Heart right ventricle (tissue), 16 donors: ENCODE measurements at regions not wholly inside any gene's neighbourhood (a gene's known extent, or its start where the extent isn't known, plus 50 kb on each side); places are given as distances from the start of the nearest gene placed in this dataset.
A peak's percentile ranks its signal among the peaks of the same experiment; 100 is the strongest.

ENCODE experiments used
- ATAC-seq, 8 donors: fragments of 200-7000 bp; cut with Tn5 transposase; one replicate each; pipeline ENCODE4 v1.9.1; 2020; ENCODE audit warnings: mild to moderate bottlenecking in 8 of 8, moderate library complexity in 8 of 8, moderate number of reproducible peaks in 1 of 8
- DNase-seq, 2 donors: peaks; one replicate each; pipeline ENCODE4 v3.0.0-alpha.2; 2020
- H3K27ac ChIP-seq, 10 donors: fragments of 200-600 bp; sonication (generic) in 2 of 10; one replicate each; pipeline versions ENCODE4 v1.5.0 to v1.8.0; 2020 to 2022; ENCODE audit warnings: mild to moderate bottlenecking in 3 of 10
- H3K27me3 ChIP-seq, 7 donors: fragments of 200-600 bp; one replicate each; pipeline ENCODE4 v1.8.0; 2021 to 2022; ENCODE audit warnings: mild to moderate bottlenecking in 2 of 7
- H3K36me3 ChIP-seq, 9 donors: fragments of 200-600 bp; sonication (generic) in 1 of 9; one replicate each; pipeline versions ENCODE4 v1.5.0 to v1.8.0; 2020 to 2022; ENCODE audit warnings: mild to moderate bottlenecking in 2 of 9
- H3K4me1 ChIP-seq, 9 donors: fragments of 200-600 bp; sonication (generic) in 1 of 9; one replicate each; pipeline versions ENCODE4 v1.5.0 to v1.8.0; 2020 to 2022; ENCODE audit warnings: mild to moderate bottlenecking in 4 of 9
- H3K4me3 ChIP-seq, 10 donors: fragments of 200-600 bp; sonication (generic) in 2 of 10; one replicate each; pipeline versions ENCODE4 v1.5.0 to v1.8.0; 2020 to 2022; ENCODE audit warnings: mild to moderate bottlenecking in 7 of 10, moderate library complexity in 2 of 10
- H3K9me3 ChIP-seq, 11 donors: fragments of 200-600 bp in 10 of 11; sonication (generic) in 2 of 11; one replicate each; pipeline versions ENCODE4 v1.5.0 to v1.8.0; 2013 to 2022; ENCODE audit warnings: mild to moderate bottlenecking in 2 of 11, control low read depth in 1 of 11, moderate library complexity in 1 of 11
- WGBS, 2 donors: extraction: QIAGEN DNeasy Blood & Tissue Kit; methylation state at CpG; one replicate each; pipeline ENCODE4 v1.1.7; 2013; ENCODE audit warnings: inconsistent platforms in 1 of 2; 5-methylcytosine and 5-hydroxymethylcytosine counted together
- intact Hi-C, 10 donors: fragments of 100-400 bp; cut with DNase I; formaldehyde crosslinking; loops; one replicate each; pipeline versions ENCODE4 v1.11.1 to v1.14.2; 2022
- TF ChIP-seq, protein P1 (sequence below), 9 donors: fragments of 200-600 bp; sonication (generic) in 2 of 9; IDR thresholded peaks; one replicate each; pipeline versions ENCODE4 v1.5.0 to v1.8.0; 2021 to 2022; ENCODE audit warnings: antibody characterized with exemption in 9 of 9, mild to moderate bottlenecking in 5 of 9, moderate library complexity in 1 of 9
- donor health status: Arrhythmogenic right ventricular cardiomyopathy.
- donor health status: ischemic (EF 13 %, LVEDD 7.1; RV severe dilation, severe dysfunction).
- donor health status: healthy with polysubstance abuse.
- donor health status: DM: no; HTN: yes; CAD: no.
- donor health status: DM: no; HTN: no; CAD: no.
- donor health status: ischemic (EF 25% LVEDD 6.9; RV normal size, moderate dysfunction).
- donor health status: ischemic (EF 25% LVEDD 5.7; RV mildly dilated, moderate dysfunction).
- donor health status: healthy.
- donor health status: DM: yes; HTN: yes; CAD: no.
- donor health status: Ischemic cardiomyopathy.
- donor health status: ischemic (EF 35%, LVEDD 5.7; RV mildly dilated, moderate dysfunction).
- donor health status: nonischemic (EF 11% LVEDD 7.7; RV severe dilation, severe dysfunction).
- donor health status: DM: yes; HTN: yes; CAD: no.
- donor health status: PGD.
- donor health status: ischemic (EF 29% LVEDD 5.4; RV normal size, mild dysfunction).
- donor health status: nonischemic (EF 23%, LVEDD 6.1; RV moderate dilation, normal function).

DNA sequence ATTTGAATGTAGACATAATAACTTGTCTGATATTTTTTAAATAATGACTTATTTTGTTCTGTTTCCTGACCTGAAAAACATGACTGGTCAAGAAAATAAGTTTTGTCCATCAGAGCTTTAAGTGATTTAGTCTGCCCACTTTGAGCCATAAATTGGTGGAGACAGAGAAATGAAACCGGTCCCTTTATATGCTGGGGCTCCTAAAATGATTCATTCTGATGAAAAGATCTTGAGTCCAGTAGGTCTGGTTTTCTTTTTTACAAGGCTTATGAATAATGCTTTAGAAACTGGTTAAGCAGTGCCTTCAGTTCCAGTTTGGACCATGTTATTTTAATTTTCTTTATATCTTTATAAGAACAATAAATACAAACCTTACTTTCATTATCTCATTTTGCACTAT, 293.2 kb downstream of the DIPK2A start:
- 72 to 74% methylated on average over 1 of the region's 1 CpG for WGBS, 2 donors
- DNase-seq = no peak
- TF ChIP-seq, protein P1, sequence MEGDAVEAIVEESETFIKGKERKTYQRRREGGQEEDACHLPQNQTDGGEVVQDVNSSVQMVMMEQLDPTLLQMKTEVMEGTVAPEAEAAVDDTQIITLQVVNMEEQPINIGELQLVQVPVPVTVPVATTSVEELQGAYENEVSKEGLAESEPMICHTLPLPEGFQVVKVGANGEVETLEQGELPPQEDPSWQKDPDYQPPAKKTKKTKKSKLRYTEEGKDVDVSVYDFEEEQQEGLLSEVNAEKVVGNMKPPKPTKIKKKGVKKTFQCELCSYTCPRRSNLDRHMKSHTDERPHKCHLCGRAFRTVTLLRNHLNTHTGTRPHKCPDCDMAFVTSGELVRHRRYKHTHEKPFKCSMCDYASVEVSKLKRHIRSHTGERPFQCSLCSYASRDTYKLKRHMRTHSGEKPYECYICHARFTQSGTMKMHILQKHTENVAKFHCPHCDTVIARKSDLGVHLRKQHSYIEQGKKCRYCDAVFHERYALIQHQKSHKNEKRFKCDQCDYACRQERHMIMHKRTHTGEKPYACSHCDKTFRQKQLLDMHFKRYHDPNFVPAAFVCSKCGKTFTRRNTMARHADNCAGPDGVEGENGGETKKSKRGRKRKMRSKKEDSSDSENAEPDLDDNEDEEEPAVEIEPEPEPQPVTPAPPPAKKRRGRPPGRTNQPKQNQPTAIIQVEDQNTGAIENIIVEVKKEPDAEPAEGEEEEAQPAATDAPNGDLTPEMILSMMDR (IDR thresholded peaks at IDR 0.05) = no peak
- no peak for ATAC-seq
- Histone ChIP-seq H3K4me3 (peak overlapping the region in 1 of 10 donors; percentile 4), H3K27me3 (no peaks in the 10 kb centered on the region), H3K36me3 (no peaks in the 10 kb centered on the region), H3K4me1 (peaks cover 0 to 19% (median 2%) of the 10 kb centered on the region in 9 donors), H3K9me3 (no peaks in the 10 kb centered on the region), H3K27ac (peak overlapping the region in 6 of 10 donors; percentile 7 to 47 (median 32))
- intact Hi-C loops = loop anchor here in 1 of 10 donors (5.0 kb wide), 1 partner anchor 292 kb away; the partner anchor contains the start of gene DIPK2A

DNA sequence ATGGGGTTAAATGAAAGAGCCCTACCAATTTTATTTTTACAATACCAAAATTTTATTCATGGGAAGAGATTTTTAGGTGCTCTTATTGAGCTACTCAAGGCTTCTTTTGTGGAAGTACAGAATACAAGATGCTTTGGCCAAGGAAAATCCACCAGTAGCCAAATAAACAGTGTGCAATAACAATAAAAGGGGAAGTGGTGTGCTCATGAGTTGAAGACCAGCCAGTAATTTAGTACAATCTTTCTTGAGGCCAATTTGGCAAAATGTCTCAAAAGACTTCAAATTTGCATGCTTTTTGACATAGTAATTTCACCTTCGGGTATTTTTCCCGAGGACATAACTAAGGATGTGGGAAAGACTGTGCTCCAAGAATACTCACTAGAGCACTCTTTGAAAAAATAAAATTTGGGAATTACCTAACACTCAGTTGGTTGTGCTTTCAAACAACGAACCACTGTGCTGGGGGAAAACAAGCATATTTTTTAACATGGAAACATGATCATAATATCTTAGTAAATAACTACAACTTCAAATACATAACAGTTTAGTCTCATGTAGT, 294.0 kb downstream of the DIPK2A start:
- DNase-seq (peak in 1 of 2 donors; percentile 23), ATAC-seq (peak in 7 of 8 donors; percentile 56 to 94 (median 85))
- WGBS, 2 donors = 41 to 48% methylated on average over 3 of the region's 3 CpGs
- TF ChIP-seq, protein P1 (IDR thresholded peaks at IDR 0.05) = no peak
- Histone ChIP-seq H3K4me3 (peak overlapping the region in 1 of 10 donors; percentile 4), H3K27ac (peak overlapping the region in 6 of 10 donors; percentile 8 to 47 (median 32)), H3K9me3 (no peaks in the 10 kb centered on the region), H3K36me3 (no peaks in the 10 kb centered on the region), H3K27me3 (no peaks in the 10 kb centered on the region), H3K4me1 (peaks cover 0 to 19% (median 4%) of the 10 kb centered on the region in 9 donors)
- intact Hi-C loops = loop anchor here in 1 of 10 donors (5.0 kb wide), 1 partner anchor 293 kb away; the partner anchor contains the start of gene DIPK2A

DNA sequence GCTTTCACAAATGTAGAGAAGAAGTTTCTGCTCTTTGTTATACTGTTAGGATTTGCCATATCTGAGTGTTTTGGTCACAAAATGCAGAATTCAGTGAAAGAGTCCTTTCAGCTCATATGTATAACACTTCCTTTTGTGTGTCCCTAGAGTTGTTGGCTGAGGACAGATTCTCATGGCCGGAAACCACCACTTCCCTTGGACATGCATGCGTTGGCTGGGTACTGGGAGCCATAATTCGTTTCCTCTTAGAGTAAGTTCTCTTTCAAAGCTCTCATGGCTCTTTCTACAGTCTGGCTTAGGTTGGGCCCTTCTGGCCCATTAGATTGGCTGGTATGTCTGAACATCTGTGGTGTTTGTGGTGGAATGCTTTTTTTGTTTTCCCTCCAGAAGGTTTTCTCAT, 298.5 kb downstream of the DIPK2A start:
- peak overlapping the region in 1 of 10 donors; percentile 21 for H3K27ac ChIP-seq
- DNase-seq (peak in 1 of 2 donors; percentile 11), ATAC-seq (peak in 1 of 8 donors; percentile 28)
- intact Hi-C loops = no loop called here
- WGBS, 2 donors = 74 to 86% methylated on average over 3 of the region's 3 CpGs
- TF ChIP-seq, protein P1 (IDR thresholded peaks at IDR 0.05) = no peak
- H3K4me3 ChIP-seq = no peak overlapping the region
- H3K9me3 ChIP-seq = no peaks in the 10 kb centered on the region
- no peaks in the 10 kb centered on the region for H3K27me3 ChIP-seq
- H3K36me3 ChIP-seq = no peaks in the 10 kb centered on the region
- H3K4me1 ChIP-seq = peaks cover 0 to 9% (median 3%) of the 10 kb centered on the region in 9 donors

- Histone ChIP-seq H3K4me1 (peaks cover 0 to 4% (median 0%) of the 10 kb centered on the region in 9 donors), H3K27ac (no peak overlapping the region), H3K27me3 (no peaks in the 10 kb centered on the region), H3K9me3 (no peaks in the 10 kb centered on the region), H3K4me3 (no peak overlapping the region), H3K36me3 (no peaks in the 10 kb centered on the region)
- intact Hi-C loops = no loop called here
- TF ChIP-seq, protein P1 (IDR thresholded peaks at IDR 0.05) = no peak
- 85 to 93% methylated on average over 4 of the region's 4 CpGs for WGBS, 2 donors
- no peak for DNase-seq
- no peak for ATAC-seq
Observed at GRCh38 chr3:144272680-144273079, 301.1 kb downstream of the DIPK2A start.
